ENCODE measurements at regions not wholly inside any gene's neighbourhood (a gene's known extent, or its start where the extent isn't known, plus 50 kb on each side); places are given as distances from the start of the nearest gene placed in this dataset.

GRCh38 chr12:39165338-39165737, 259.9 kb upstream of the CPNE8 start:
- DNase-seq (ENCODE audit: low spot score) = no peak
- no peaks in the 10 kb centered on the region for H3K4me1 Mint-ChIP-seq (ENCODE audit: low read depth)
- no peaks in the 10 kb centered on the region for H3K27me3 Mint-ChIP-seq (ENCODE audit: low read depth)
- H3K4me3 Mint-ChIP-seq = no peak overlapping the region
- no peak overlapping the region for H3K27ac Mint-ChIP-seq
- H3K9me3 Mint-ChIP-seq = no peaks in the 10 kb centered on the region
- H3K36me3 Mint-ChIP-seq (ENCODE audit: low read depth) = no peaks in the 10 kb centered on the region

GRCh38 chr12:39161465-39162085, 256.2 kb upstream of the CPNE8 start:
- no peak overlapping the region for H3K27ac Mint-ChIP-seq
- no peaks in the 10 kb centered on the region for H3K27me3 Mint-ChIP-seq (ENCODE audit: low read depth)
- H3K9me3 Mint-ChIP-seq = no peaks in the 10 kb centered on the region
- no peaks in the 10 kb centered on the region for H3K4me1 Mint-ChIP-seq (ENCODE audit: low read depth)
- DNase-seq (ENCODE audit: low spot score) = no peak
- H3K36me3 Mint-ChIP-seq (ENCODE audit: low read depth) = no peaks in the 10 kb centered on the region
- H3K4me3 Mint-ChIP-seq = no peak overlapping the region

GRCh38 chr12:39157696-39158342, 252.4 kb upstream of the CPNE8 start:
- H3K9me3 Mint-ChIP-seq = no peaks in the 10 kb centered on the region
- no peaks in the 10 kb centered on the region for H3K4me1 Mint-ChIP-seq (ENCODE audit: low read depth)
- no peaks in the 10 kb centered on the region for H3K36me3 Mint-ChIP-seq (ENCODE audit: low read depth)
- no peak overlapping the region for H3K4me3 Mint-ChIP-seq
- no peak overlapping the region for H3K27ac Mint-ChIP-seq
- no peaks in the 10 kb centered on the region for H3K27me3 Mint-ChIP-seq (ENCODE audit: low read depth)
- DNase-seq (ENCODE audit: low spot score) = no peak

GRCh38 chr12:39145175-39145999, 240.0 kb upstream of the CPNE8 start:
- Mint-ChIP-seq H3K4me1 (ENCODE audit: low read depth) (peaks cover 2% of the 10 kb centered on the region), H3K4me3 (peak overlapping the region; percentile 32), H3K9me3 (peaks cover 8% of the 10 kb centered on the region), H3K27ac (no peak overlapping the region), H3K27me3 (ENCODE audit: low read depth) (peaks cover 21% of the 10 kb centered on the region), H3K36me3 (ENCODE audit: low read depth) (no peaks in the 10 kb centered on the region)
- DNase-seq (ENCODE audit: low spot score) = peak; percentile 45

GRCh38 chr12:39144613-39145061, 239.2 kb upstream of the CPNE8 start:
- Mint-ChIP-seq H3K4me3 (no peak overlapping the region), H3K27ac (no peak overlapping the region), H3K4me1 (ENCODE audit: low read depth) (peaks cover 2% of the 10 kb centered on the region), H3K9me3 (peaks cover 2% of the 10 kb centered on the region), H3K36me3 (ENCODE audit: low read depth) (no peaks in the 10 kb centered on the region), H3K27me3 (ENCODE audit: low read depth) (peaks cover 21% of the 10 kb centered on the region)
- no peak for DNase-seq (ENCODE audit: low spot score)

GRCh38 chr12:39138268-39138667, 232.9 kb upstream of the CPNE8 start:
- DNase-seq (ENCODE audit: low spot score) = no peak
- H3K36me3 Mint-ChIP-seq (ENCODE audit: low read depth) = no peaks in the 10 kb centered on the region
- no peak overlapping the region for H3K27ac Mint-ChIP-seq
- no peaks in the 10 kb centered on the region for H3K4me1 Mint-ChIP-seq (ENCODE audit: low read depth)
- H3K27me3 Mint-ChIP-seq (ENCODE audit: low read depth) = no peaks in the 10 kb centered on the region
- no peaks in the 10 kb centered on the region for H3K9me3 Mint-ChIP-seq
- H3K4me3 Mint-ChIP-seq = no peak overlapping the region

- H3K4me1 Mint-ChIP-seq (ENCODE audit: low read depth) = no peaks in the 10 kb centered on the region
- H3K36me3 Mint-ChIP-seq (ENCODE audit: low read depth) = no peaks in the 10 kb centered on the region
- DNase-seq (ENCODE audit: low spot score) = no peak
- no peaks in the 10 kb centered on the region for H3K27me3 Mint-ChIP-seq (ENCODE audit: low read depth)
- no peaks in the 10 kb centered on the region for H3K9me3 Mint-ChIP-seq
- no peak overlapping the region for H3K27ac Mint-ChIP-seq
- no peak overlapping the region for H3K4me3 Mint-ChIP-seq
Measured at GRCh38 chr12:39127401-39127800, 222.0 kb upstream of the CPNE8 start.

- Mint-ChIP-seq H3K4me1 (ENCODE audit: low read depth) (no peaks in the 10 kb centered on the region), H3K27me3 (ENCODE audit: low read depth) (no peaks in the 10 kb centered on the region), H3K9me3 (no peaks in the 10 kb centered on the region), H3K27ac (no peak overlapping the region), H3K4me3 (no peak overlapping the region), H3K36me3 (ENCODE audit: low read depth) (no peaks in the 10 kb centered on the region)
- DNase-seq (ENCODE audit: low spot score) = no peak
Measured at GRCh38 chr12:39125566-39125965, 220.2 kb upstream of the CPNE8 start.

- Mint-ChIP-seq H3K27ac (no peak overlapping the region), H3K4me3 (no peak overlapping the region), H3K36me3 (ENCODE audit: low read depth) (no peaks in the 10 kb centered on the region), H3K27me3 (ENCODE audit: low read depth) (no peaks in the 10 kb centered on the region), H3K4me1 (ENCODE audit: low read depth) (no peaks in the 10 kb centered on the region), H3K9me3 (no peaks in the 10 kb centered on the region)
- DNase-seq (ENCODE audit: low spot score) = no peak
Measured at GRCh38 chr12:39124768-39125167, 219.4 kb upstream of the CPNE8 start.

- Mint-ChIP-seq H3K4me1 (ENCODE audit: low read depth) (no peaks in the 10 kb centered on the region), H3K27me3 (ENCODE audit: low read depth) (no peaks in the 10 kb centered on the region), H3K36me3 (ENCODE audit: low read depth) (no peaks in the 10 kb centered on the region), H3K27ac (no peak overlapping the region), H3K4me3 (no peak overlapping the region), H3K9me3 (no peaks in the 10 kb centered on the region)
- DNase-seq (ENCODE audit: low spot score) = no peak
Measured at GRCh38 chr12:39123580-39124253, 218.3 kb upstream of the CPNE8 start.

- Mint-ChIP-seq H3K36me3 (ENCODE audit: low read depth) (no peaks in the 10 kb centered on the region), H3K27me3 (ENCODE audit: low read depth) (no peaks in the 10 kb centered on the region), H3K9me3 (no peaks in the 10 kb centered on the region), H3K4me1 (ENCODE audit: low read depth) (no peaks in the 10 kb centered on the region), H3K27ac (no peak overlapping the region), H3K4me3 (no peak overlapping the region)
- no peak for DNase-seq (ENCODE audit: low spot score)
Measured at GRCh38 chr12:39122562-39123204, 217.3 kb upstream of the CPNE8 start.

GRCh38 chr12:39116861-39117260, 211.5 kb upstream of the CPNE8 start:
- no peak overlapping the region for H3K4me3 Mint-ChIP-seq
- no peaks in the 10 kb centered on the region for H3K9me3 Mint-ChIP-seq
- DNase-seq (ENCODE audit: low spot score) = no peak
- H3K4me1 Mint-ChIP-seq (ENCODE audit: low read depth) = no peaks in the 10 kb centered on the region
- H3K27ac Mint-ChIP-seq = no peak overlapping the region
- H3K36me3 Mint-ChIP-seq (ENCODE audit: low read depth) = no peaks in the 10 kb centered on the region
- no peaks in the 10 kb centered on the region for H3K27me3 Mint-ChIP-seq (ENCODE audit: low read depth)

GRCh38 chr12:39112064-39112463, 206.7 kb upstream of the CPNE8 start:
- DNase-seq (ENCODE audit: low spot score) = no peak
- Mint-ChIP-seq H3K36me3 (ENCODE audit: low read depth) (no peaks in the 10 kb centered on the region), H3K4me3 (no peak overlapping the region), H3K4me1 (ENCODE audit: low read depth) (no peaks in the 10 kb centered on the region), H3K27ac (no peak overlapping the region), H3K27me3 (ENCODE audit: low read depth) (no peaks in the 10 kb centered on the region), H3K9me3 (no peaks in the 10 kb centered on the region)
